NCI-H2227 treated with DMSO at 0.1 percent for 48 hours (cell line): ENCODE measurements at regions not wholly inside any gene's neighbourhood (a gene's known extent, or its start where the extent isn't known, plus 50 kb on each side); places are given as distances from the start of the nearest gene placed in this dataset.

Experiments used
- DNase-seq: peaks from one replicate; lab custom pipeline; 2025; lab: John Stamatoyannopoulos, UW

DNA sequence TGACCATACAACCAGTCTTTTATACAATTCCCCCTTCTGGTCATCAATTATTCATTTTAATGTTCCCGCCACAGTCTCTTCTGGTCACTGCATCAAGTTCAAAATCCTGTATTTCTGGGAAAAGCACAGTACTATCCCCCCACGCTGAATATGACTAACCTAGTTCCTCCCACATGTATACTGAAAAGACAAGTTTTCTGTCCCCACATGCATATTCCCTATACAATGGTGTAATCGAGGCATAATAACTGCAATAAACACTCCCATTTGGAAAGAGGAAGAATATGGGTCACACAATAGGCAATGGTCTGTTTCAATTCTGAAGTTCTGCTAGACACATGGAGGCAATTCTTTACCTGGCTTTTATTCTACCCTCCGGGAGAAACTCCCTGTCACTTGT lies 344.9 kb downstream of the EFNA5 start:
- no peak for DNase-seq

DNA sequence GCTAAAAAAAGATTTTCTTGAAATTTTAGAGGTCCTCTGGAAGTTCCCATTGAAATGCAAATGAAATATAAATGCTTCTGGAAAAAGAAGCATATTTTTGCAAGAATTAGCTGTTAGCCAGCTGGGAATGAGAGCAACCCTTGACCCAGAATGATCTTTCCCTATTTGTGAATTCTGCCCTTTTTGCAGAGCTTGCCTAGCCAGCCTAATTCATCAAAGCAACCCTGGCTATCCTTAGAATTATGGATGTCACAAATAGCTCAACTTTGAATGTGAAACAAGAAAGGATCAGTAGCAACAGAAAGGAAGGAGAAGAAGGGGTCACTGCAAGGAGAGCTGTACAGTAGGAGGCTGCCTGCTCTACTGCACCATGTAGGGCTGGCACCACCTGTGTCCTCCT lies 345.9 kb downstream of the EFNA5 start:
- no peak for DNase-seq

DNA sequence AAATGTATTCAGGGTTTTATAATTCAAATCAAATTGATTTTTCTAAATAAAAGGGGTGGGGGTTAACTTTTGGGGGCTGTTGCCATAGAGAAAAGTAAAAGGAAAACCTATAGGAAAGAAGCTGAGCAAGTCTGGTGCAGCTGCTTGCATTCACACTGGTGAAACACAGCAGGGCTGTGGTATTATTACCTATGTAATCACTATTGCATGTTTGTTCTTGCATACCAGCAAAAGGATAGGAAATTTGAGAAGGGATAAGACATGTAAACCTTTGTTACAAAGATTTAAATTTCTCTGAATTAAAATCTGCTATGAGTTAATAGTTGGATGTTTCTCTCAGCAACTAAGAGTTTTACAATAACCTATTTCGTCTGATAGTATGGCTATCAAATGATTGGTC lies 346.7 kb downstream of the EFNA5 start:
- no peak for DNase-seq

DNA sequence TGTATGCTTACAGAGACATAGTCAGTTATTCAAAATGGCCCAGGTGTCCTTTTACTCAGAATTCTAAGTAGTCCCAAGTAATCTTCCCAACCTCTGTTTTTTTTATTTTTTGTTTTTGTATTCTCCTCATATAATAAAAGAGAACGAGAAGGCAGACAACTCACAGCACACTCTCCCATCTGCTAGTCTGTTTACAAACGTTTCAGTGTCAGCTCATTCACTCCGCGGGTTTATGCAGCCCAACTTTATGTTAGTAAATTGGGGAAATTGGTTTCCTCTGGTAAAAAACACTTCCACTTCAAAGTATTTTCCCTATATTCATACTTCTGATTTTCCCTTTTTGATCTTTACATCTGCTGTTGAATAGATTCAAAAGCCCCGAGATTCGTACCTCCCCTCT lies 347.2 kb downstream of the EFNA5 start:
- DNase-seq, result no peak

DNA sequence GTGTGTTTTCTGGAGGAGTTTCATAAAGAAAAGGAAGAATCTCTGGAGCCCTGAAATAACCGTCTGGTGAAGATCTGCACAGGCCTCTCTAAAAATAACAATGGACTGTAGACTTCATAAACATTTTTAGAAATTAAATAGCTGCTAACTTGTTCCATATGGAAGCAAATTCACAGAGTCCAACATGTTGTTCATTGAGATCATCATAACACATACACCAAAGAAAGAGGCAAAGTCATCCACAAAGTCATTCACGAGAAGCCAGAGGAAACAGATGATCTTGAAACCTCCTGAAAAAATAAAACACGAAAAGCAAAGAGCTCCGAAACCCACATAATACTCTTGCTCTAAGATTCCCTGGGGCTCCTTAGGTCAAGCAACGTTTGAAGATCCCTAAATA lies 347.8 kb downstream of the EFNA5 start:
- DNase-seq, result no peak

DNA sequence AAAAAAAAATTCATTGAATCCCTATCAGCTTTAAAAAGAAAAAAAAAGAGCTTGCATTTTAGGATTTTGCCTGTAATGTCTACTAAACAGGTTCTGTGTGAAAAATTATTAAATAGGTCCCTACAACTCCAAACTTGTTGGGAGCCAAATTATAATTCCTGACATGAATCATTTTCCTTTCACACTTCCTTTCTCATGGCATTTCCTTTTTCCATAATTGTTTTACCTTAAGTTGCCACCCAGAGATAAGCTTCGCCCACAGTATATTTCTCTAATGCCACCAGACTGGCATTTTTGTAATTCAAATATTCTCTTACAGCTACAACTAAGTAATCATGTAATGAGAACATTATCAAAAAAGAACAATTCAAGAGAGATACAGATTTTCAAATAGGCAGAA lies 348.8 kb downstream of the EFNA5 start:
- DNase-seq, result no peak

DNA sequence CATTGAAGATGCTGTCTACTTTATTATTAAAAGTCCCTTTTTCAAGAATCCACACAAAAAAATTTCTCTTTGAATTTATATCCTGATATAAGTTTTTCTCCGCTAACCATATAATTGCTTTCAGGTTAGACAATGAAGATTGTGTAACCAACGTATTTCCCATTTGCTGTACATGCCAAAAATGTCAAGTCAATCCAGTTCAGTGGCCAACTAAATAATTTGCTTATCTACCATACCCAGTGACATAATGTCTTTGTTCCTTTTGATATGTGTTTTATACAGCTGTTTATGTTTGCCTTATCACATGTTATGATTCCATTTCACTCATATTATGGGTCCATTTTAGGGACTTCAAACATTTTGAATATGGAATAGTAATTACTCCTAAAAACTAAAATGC lies 349.9 kb downstream of the EFNA5 start:
- DNase-seq, result no peak

DNA sequence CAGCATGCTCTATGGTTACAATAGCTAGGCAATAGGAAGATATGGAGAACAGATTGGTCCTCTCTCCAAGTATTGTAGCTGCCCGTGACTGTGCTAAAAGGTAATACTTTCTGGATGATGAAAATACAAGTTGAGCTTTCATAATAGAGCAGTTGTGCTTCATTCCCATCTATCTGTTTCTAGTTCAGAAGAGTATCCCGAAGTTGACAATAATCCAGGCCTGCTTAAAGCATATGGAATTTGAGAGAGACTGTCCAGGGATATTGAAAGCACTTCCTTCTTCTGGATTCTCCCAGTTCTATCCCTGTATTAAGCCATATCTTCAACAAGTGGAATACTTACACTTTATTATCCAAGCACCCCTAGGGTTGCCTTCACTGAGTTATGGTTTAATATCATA lies 350.4 kb downstream of the EFNA5 start:
- no peak for DNase-seq

DNA sequence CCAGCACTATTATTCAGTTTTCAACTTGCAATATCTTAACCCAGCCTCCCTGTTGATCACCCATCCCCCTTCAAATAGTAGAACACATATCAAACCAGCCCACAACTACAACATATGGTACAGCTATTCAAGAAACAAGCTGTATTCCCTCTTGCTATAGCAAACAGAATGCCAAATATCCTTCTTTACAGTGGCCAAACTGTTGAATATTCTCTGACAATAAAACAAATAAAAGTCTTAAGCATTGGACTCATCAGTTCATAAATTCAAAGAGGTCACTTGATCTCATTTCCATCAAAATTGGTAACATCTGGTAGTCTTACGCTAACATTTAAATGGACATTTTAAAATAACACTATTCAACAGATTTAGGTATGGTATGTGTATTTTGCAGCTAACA lies 350.8 kb downstream of the EFNA5 start:
- no peak for DNase-seq

DNA sequence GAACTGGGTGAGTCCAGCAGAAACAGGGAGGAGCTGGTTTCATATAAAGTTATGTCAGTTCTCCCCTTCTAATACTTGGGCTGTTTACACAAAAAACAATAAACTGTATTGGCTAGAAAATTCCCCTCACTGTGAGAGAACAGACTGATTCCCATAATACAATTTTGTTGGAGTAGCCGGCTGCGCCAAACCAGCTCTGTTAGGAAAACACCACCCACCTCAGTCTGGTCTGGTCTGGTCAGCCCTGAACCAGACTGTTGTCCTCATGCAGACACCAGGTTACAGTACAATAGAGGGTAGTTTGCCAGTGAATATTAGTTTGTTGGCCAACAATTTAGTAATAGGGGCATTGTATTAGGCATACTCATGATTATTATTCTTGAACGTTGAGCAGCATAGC lies 356.4 kb downstream of the EFNA5 start:
- DNase-seq, result no peak

DNA sequence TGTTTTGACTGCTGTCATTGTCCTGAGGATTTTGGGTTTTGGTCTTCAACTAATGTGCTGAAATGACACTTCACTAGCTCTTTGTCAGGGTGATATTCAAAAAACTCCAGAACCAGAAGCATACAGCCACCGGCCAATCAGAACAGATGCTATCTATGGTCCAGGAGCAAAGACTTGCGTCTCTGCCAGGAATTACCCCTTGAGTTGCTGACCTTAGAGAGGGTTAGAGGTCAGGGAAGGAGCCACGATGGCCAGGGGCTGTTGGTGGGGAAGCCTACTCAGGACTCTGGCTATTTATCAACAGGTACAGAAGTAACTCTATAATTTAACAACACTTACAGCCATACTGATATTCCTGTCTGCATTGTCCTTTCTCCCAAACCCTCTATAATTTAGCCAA lies 356.8 kb downstream of the EFNA5 start:
- DNase-seq, result no peak

DNA sequence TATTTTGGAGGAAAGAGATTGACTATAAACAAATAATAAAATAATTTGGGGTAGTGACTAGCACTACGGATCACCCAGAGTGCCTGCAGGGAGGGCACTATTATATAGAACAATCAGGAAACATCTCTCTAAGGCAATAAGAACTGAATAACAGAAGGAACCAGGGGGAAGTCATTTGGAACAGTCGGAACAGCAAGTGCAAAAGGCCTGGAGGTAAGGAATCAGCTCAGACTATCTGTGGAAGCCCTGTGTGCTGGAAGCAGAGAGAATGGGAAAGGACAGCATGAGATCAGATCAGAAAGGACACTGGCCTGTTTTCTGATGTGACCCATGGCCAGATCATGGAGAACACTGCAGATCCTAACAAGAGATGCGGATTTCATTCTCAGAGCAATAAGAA lies 357.6 kb downstream of the EFNA5 start:
- DNase-seq, result no peak

DNA sequence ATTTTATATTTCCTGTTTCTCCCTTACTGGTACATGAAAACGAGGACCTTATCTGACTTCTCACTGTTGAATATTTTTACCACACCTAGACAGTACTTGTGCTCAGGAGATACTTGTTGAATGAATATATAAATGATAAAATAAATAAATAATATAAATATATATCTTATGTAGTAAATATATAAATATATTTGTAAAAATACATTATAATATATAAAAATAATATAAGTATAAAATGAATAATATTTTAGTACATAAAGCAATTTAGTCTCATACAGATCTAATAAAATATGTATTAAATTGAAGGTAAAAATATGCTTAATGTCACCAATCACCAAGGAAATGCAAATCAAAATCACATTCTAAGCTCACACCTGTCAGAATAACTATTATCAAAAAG lies 360.6 kb downstream of the EFNA5 start:
- DNase-seq, result no peak

DNA sequence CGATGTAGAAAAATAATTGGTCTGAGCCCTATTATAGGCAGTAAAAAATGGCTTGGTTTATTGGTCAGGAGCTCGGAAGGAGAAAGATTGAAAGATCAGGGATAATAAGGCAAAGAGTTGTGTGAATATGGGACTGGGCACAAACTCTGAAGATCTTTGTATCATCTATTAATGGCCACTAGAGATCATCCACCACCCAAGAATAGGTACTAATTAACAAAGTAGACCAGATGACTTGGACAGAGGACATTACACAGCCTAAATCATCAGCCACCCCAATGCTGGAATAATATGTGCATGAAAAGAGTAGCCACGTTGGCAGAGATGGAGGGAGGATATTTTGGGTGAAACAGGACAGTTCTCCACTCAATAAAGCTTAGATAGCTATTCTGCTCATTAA lies 364.1 kb downstream of the EFNA5 start:
- DNase-seq, result no peak

DNA sequence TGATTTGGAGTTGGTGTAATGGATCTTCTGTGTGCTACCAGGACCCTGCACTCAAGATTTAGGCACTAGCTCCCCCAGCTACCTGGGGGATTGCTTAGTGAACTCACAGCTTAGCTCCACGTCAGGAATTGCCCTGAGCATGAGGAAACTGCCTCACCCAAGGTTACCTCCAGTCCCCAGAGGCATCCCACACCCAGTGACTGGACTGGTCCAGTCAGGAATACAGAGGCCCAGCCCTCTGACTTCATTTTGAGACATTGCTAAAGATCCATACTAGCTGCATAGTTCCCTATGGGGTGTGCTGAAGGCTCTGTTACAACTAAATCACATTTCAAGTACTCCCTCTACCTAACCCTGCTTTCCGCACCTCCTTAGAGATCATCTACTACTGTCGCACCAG lies 364.7 kb downstream of the EFNA5 start:
- DNase-seq, result no peak

DNA sequence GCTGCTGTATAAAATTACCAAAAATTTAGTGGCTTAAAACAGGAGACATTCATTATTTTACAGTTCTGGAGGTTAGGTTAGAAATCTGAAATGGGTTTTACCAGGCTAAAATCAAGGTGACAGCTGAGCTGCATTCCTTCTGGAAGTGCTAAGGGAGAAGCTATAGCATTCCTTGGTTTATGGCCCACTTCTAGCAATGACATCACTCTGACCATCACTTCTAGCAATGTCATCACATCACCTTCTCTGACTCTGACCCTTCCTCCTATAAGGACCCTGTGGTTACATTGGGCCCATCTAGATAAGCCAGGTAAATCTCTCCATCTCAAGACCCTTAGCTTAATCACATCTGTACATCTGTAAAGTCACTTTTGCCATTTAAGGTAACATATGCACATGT lies 366.1 kb downstream of the EFNA5 start:
- no peak for DNase-seq

DNA sequence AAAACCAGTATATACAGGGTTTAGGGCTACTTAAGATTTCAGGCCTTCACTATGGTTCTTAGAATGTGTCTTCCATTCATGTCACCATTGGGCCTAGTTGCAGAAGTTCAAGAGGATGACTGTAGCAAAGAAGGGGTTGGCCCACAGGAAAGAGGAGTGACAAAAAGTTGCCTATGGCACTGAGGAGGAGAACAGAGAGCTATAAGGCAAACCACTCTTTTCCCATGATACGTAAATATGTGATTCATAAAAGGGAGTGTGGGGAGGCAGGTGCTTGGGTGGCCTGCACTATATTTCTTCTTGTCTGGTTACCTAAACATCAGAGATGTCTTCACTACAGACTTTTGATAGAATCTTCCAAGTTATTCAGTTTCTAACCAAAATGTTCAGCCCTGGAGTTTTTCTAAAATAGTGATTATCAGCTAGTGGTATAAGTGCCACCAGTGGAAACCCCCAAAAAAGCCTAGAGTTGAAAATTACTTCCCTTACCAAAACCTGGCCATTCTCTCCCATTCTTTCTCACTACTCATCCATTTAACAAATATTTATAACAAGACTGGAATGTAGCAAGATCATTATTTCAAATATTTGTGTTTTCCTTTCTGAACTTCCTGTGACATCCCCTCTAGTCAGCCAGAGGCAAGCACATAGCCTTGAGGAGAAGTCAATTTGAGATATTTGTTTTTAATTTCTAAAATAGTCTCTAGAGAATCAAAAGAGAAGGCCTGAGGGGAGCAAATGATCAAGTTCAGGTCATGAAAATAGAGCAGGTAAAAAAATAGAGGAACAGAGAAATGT lies 367.4 kb downstream of the EFNA5 start:
- DNase-seq, result no peak

DNA sequence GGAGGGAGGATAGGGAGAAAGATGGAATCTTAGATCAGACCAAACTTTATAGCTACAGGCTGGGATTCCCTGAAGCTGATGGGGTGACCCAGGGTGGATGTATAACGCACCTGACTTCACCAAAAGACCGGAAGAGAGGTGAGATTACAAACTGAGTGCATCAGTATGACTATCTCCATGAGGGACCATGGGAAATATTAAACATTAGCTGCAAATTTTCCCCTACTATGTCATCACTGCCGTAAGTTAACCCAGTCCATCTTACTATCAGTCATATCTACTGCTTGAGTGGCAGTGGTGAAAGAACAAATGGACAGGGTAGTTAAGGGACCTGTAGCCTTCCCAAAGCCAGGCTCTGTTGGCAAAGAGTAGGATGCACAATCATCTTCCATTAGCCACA lies 368.3 kb downstream of the EFNA5 start:
- DNase-seq, result no peak

DNA sequence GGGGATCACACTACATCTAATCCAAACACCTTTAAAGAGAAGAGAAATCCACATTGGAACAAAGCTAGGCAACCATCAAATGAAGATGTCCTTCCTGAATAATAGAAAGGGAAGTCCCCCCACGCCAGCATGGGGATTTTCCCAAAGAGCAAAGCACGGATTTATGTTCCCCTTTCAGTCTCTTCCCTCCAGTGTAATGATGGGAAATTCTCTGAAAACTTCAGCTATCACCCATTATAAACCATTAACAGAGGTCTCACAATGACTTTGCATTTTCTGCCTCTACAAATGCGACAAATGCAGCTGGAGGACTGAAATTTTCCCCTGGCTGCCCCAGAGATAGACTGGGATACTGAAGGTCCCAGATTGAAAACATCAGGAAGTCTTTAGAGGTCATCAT lies 368.7 kb downstream of the EFNA5 start:
- DNase-seq, result no peak

DNA sequence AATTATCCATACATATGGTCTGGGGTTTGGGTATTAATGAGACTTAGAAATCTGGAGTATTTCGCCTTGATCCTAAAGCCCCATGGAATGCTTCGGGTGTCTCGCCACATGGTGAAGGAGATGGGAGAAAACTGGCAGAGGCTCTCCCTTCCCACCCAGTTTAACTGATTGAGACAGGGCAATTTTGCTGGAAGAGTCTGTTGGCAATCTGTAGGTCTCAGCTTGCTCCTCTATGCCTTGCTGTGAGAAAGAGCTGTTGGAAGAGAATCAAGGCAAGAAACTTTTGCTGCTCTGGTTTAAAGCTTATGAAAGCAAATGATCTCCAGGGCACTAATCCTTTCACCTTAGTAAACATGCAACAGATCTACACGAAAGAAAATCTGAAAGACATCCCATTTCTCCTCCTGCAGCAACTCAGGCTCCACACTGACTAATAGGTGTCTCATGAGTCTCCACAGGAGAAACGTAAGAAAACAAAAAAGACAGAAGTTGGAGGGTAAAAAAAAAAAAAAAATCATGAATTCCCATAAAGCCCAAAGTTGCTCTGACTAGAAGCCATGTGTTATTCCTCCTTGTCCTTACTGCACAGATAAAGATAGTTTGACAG lies 369.9 kb downstream of the EFNA5 start:
- DNase-seq, result no peak

DNA sequence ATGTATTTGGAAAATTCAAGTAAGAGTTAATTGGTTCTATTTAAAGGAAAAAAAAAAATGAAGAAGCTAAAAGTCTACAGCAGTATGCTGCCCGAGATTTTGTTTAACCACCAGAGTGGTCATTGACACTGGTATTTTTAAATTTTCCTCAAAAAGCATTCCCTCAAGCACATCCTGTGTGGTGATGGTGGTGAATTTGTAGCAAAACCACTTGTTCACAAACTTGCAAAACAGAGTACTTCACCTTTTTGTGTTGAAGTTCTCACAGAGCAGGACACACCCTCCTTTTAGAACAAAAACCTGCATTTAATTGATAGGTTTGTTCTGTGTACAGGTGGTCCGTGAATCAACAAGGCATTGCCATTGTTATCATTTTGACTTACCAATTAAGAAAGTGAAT lies 374.2 kb downstream of the EFNA5 start:
- no peak for DNase-seq

DNA sequence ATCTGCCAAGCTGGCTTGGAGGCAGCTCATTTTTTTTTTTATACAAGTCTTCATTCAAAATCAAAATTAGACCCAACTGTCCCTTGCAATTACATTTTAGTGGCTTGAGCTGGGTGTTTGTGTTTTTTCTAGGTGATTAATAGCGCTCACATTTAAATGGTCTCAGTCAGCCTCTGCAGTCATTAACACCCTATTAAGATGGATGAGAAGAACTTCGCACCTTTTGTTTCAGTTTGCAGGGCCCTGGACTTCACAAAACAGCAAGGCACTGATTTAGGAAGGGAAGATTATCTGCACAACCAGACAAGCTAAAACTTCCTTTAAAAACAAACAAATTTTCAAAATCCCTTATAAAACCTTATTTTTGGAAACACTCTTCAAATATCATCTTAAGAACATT lies 374.8 kb downstream of the EFNA5 start:
- DNase-seq, result no peak

DNA sequence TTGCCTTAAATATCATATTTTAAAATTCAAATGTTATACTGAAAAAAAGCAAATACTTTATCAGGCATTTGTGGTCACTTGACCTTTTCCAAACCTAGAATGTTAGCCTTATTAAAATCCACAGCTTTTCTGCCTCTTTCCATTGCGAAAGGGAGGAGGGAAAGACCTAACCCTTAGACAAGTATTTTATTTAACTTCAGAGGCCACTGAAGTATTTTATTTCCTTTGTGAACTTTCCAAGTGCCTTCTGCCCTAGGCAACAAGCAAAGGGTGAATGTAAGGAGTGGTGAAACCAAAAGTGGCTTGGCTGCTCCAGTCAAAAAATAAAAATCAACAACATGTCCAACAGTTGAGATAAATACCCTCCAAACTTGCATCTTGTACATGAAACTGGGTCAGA lies 376.1 kb downstream of the EFNA5 start:
- DNase-seq, result no peak

DNA sequence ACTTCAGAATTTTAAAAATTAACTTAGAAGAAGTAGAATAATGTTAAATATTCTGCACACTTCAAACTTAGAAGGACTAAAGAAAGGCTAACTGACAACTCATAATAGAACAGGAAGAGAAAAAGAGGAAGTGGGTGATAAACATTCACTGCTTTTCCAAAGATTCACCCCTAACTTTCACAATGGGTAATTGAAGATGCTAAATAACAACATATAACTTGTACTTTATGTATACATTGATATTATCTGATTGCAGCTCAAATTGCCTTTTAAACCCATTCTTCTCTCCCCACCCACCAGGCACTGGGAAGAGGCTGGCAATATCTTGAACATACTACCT lies 376.6 kb downstream of the EFNA5 start:
- no peak for DNase-seq
